ENCODE measurements at regions not wholly inside any gene's neighbourhood (a gene's known extent, or its start where the extent isn't known, plus 50 kb on each side); places are given as distances from the start of the nearest gene placed in this dataset.
A peak's percentile ranks its signal among the peaks of the same experiment; 100 is the strongest.

- Histone ChIP-seq H3K9ac (ENCODE audit: low read length) (no peak overlapping the region), H3K4me1 (ENCODE audit: low read length) (peaks cover 4% of the 10 kb centered on the region)
Observed at GRCh38 chr12:74483057-74483456, 54.6 kb upstream of the ATXN7L3B start.

More at GRCh38 chr12:74483057-74483456, 54.6 kb upstream of the ATXN7L3B start:
- Histone ChIP-seq H4K20me1 (ENCODE audit: insufficient read depth, low read length) (no peaks in the 10 kb centered on the region), H3K27me3 (replicated peaks; ENCODE audit: insufficient read depth, low read length) (no peaks in the 10 kb centered on the region), H3K9me3 (replicated peaks; ENCODE audit: insufficient read depth, low read length) (no peaks in the 10 kb centered on the region), H3K4me2 (ENCODE audit: low read depth, low read length) (no peak overlapping the region), H3K9me2 (replicated peaks; ENCODE audit: insufficient read depth, low read length) (no peaks in the 10 kb centered on the region), H3K4me3 (ENCODE audit: low read length) (no peak overlapping the region), H3K27ac (ENCODE audit: low read length) (no peak overlapping the region), H3K36me3 (replicated peaks; ENCODE audit: insufficient read depth, low read length) (no peaks in the 10 kb centered on the region), H2AFZ (ENCODE audit: low read length) (no peak overlapping the region), H3F3A (ENCODE audit: insufficient read depth, low read length) (no peaks in the 10 kb centered on the region), H3K79me2 (ENCODE audit: low read length) (no peaks in the 10 kb centered on the region)
- DNase-seq = peak; percentile 27
- TF ChIP-seq EZH2phosphoT487 (IDR thresholded peaks at IDR 0.05; ENCODE audit: low read length) = no peak
- TF ChIP-seq CTCF (IDR thresholded peaks at IDR 0.05; ENCODE audit: low read length) = no peak
- no peak for TF ChIP-seq EZH2 (optimal IDR thresholded peaks at IDR 0.05; ENCODE audit: low read depth, low read length)

Measured in MM.1S (cell line).